CD4-positive, alpha-beta T cell treated with Interleukin-4 for 4 hours (primary cell): ENCODE measurements at regions not wholly inside any gene's neighbourhood (a gene's known extent, or its start where the extent isn't known, plus 50 kb on each side); places are given as distances from the start of the nearest gene placed in this dataset.

Experiments used
- DNase-seq: peaks from one replicate; pipeline ENCODE4 v3.0.0-alpha.2; 2020

DNA sequence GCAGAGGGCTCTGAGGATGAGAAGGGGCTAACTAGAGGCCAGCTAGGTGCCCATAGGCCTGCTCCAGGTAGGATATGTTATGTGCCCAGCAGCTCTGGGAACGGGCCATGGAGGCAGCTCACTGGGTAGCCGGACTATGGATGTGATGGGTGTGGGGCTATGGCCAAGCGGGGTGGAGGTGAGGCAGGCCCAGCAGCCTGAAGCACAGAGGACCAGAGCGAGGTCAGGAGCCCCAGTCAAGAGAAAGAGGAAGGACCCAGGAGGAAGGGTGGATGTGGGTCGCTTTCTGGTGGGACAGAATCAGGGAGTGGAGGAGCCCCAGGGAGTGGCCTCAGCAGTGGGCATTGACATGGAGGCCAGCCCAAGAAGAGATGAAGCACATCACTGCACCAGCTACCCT is 117.9 kb upstream of the MLN start:
- no peak for DNase-seq

DNA sequence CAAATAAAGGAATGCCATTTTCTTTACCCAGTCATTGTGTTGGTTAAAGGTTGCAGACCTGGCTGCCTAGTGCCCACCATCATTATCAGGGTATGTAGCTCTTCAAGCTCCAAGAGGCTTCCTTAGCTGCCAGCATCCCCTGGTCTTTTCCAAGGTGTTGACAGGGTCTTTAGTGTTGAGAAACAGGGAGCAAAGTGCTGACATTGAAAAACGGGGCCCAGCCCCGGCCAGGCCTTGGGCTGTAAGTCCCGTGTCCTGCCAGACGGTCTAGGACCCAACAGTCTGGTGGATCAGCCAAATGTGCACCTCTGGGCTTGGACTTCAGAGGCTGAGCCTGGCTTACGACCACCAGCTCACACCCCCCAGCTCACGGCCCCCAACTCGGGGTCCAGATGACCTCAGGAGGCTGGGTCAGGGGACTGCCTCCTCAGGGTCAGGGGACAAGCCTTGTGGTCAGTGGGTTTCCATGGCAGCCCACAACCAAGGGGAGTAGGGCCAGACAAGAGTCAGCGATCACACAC is 114.4 kb upstream of the MLN start:
- no peak for DNase-seq

DNA sequence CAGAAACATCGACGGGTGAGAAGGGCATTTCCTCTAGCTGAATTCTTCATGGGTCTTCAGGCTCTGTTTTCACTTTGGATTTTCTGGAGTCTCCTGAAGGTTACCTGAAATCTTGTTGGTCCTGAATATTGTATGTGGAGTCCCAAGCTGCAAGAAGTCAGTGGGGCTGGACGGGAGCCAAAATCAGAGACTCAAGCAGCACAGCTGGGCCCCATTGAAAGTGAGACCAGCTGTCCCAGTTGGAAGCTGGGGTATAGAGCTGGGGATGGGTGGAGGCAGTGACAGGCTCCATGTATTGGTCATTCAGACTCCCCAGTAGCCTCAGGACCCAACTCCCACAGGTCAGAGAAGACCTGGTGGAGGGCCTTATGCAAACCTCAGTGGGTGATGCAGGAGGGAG is 111.3 kb upstream of the MLN start:
- DNase-seq = no peak

DNA sequence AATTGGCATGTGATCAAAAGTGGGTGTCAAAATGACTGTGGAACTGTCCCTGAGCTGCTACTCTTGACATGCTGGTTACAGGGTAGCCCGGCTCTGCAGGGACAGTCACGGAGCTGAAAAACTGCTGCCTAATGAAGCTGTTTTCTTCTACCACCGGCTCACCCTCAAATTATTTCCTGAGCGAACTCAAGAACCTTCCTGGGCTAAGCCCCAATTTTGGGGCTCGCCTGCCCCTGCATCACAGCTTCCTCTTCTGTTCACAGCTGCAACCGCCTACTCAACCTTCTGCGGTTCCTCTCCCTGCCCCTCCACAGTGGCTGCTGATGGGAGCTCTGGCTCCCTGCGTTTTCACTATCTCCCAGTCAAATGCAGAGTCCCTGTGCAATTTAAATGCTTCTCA is 110.8 kb upstream of the MLN start:
- DNase-seq = peak; percentile 49

DNA sequence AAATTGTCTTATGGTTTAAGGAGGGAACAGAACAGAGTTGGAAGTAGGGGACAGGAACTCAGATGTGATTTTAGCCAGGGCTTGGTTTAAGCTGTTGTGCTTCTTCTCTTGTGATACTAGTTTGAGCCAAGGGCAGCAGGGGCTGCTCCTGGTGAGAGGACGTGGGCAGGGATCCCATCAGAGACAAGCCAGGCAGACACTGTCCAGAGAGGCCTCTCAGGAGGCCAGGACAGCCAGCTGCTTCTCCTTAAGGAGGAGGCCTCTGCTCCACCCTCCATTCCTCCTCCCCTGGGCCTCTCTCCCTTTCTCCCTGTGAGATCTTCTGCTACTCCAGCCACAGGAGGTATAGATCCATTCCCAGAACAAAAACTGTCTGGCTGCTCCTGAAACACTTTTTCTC is 108.4 kb upstream of the MLN start:
- DNase-seq = no peak

DNA sequence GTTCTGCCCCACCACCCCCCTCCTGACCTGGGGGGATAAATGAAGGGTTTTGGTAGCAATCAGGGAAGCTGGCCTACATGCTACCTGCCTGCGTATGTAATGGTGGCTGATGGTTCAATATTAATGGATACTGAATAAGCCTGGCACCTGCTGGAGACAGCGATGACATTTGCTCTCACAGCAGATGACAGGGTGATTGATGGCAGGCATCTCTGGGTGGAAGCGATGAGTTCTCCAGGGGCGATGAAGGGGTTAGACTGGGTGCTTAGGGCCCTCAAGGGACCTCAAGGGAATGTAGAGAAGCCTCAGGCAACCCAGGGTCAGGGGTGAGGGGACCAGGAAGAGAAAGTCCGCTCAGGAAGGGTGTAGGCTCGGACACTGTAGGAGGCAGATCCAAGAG is 107.7 kb upstream of the MLN start:
- DNase-seq = no peak

DNA sequence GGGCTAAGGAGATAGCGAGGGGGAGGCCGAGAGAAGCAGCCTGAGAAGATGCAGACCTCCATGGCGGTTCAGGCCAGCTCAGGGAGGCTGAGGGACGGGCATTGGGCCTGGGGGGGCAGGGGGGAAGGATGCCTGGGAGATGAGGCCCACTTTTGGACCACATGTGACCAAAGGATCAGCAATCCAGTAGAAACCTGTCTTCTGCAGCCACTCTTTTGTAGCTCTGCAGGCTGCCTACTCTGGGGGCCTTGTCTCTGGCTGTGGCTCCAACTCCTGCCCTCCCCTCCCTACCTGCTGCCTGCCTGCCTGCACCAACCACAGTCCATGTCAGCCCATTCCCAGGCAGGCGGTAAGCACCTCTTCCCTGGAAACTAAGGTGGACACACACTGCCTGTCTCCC is 106.8 kb upstream of the MLN start:
- DNase-seq = no peak

DNA sequence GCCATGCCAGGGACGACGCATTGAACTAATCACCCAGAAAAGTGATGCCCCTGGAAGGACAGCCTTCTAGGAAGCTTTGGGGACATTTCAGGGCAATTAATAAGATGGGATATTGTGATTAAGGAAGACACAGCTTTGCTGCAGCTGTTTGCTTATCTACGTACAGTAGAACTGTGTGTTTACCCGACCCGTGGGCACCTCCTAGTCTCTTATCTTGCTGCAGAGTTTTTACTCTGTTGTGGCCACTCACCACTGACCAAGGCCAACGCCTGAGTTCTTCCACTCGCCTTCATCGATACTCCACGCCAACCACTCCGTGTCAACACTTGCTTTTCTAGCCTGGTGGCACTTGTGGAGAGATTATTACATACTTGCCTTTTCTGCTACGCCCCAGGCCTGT is 105.9 kb upstream of the MLN start:
- no peak for DNase-seq

DNA sequence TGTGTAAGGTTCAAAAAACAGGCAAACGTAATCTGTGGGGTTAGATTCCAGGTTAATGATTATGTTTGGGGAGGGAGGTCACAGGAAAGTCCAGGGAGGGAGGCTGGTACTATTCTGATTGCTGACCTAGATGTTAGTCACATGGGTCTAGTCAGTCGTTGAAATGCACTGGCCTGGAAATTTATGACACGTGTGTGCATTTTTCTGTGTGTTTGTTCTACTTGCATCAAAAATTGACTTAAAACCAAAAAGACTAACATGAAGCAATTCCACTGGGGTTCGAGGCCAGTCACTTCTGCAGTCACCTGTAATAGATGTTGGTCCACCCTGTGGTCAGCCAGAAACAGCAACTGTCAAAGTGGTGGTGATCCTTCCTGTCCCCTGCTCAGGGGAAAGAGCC is 104.2 kb upstream of the MLN start:
- DNase-seq = no peak

DNA sequence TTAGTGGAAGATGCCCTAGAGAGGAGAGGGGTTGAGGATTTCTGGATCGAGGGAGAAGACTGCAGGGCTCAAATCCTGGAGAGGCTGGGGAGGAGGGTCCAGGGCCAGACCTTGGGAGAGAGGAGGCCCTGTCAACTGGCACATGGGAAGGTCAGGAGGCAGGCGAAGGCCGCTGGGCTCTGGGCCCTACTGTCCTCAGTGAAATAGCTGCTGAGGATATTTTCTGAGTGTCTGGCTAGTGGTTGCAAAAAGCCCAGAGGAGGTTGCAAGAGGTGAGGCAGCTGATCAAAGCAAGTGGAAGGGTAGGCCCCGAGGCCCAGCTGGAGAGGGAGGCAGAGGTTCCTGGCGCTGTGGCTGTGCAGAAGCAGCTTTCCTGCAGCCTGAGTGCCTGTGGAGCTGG is 103.4 kb upstream of the MLN start:
- DNase-seq = no peak

DNA sequence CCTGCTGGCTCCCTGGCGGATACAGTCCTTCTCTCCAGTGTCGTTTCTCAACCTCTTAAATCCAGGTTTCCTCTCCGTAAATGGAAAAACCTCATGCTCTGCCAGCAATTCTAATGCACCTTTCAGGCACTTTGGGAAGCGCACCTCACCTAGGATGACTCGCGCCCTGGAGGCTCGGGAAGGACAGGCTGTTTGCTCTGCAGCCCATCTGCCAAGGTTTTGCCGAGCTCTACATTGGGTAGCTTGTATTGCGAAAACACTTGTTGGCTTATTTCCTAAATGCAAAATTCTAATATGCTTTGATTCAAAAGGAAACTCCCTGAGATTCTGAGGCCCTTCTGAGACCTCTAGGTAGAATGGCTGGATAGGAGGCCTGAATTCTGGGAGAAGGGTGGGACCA is 102.6 kb upstream of the MLN start:
- no peak for DNase-seq

DNA sequence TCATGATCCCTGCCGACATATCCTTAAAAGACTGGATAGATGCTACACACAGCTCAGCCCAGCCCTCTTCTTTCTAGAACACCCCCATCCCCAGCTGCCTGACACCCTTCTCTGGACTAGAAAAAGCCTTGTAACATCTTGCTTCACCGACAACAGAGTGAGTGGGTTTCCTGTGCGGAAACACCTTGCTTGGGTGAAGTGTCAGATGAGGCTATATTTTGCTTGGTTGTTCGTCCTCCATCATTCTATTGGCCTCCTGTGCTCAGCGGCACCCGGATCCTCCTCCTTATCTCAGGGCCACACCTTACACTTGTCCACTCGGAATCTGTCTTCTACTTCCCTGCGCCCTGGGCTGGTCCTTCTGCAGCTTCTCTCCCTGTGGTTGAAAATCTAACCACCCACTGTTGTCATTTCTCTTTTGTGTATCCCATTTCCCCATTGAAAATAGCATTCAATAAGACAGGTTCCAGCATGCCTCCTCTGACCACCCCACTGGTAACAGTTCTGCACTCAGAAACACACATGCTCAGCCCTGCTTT is 101.3 kb upstream of the MLN start:
- DNase-seq = peak; percentile 74

DNA sequence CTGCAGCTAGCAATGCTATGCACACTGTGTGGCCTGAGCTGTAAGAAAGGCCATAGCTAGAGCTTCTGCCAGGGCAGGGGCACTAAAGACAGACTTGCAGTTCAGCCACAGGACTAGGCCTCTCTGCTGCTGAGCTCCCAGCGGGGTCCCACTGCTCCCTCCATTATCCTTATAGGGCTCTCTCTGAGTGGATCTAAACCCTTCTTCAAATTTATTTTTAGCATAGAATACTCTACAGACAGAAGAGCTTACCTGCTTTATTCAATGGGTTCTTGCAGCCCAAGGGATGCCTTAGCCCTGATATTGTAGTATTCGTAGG is 100.9 kb upstream of the MLN start:
- no peak for DNase-seq

DNA sequence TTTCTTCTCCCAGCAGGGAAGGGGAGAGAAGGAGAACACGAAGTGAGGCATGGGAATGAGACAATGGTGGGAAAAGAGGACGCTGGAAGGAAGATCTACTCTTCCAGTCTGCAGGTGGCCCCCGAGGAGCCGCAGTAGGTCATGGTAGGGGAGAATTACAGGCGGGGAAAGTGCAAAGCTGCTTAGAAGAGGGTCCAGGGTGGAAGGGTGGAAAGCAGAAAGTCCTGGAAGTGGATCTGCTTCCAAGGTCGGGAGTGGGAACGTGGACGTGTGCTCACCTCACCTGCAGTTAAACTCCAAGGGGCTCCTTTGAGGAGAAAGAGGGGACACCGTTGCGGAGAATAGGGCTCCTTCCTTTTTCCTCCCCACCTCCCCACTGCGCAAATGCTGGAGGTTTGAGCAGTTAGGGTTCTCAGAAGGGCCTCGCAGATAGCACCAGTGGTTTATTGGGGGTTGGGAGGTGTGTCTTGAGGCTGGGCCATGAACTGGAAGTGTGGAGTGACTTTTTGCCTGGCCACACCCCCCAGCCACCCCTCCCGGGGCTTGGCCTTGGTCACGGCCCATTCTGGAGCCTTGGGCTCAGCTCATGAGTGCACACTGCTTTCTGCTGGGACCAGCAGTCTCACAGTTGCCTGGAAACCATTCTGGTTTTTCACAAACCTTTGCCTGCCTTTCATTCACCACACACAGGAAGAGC is 100.4 kb upstream of the MLN start:
- DNase-seq = peak; percentile 86

DNA sequence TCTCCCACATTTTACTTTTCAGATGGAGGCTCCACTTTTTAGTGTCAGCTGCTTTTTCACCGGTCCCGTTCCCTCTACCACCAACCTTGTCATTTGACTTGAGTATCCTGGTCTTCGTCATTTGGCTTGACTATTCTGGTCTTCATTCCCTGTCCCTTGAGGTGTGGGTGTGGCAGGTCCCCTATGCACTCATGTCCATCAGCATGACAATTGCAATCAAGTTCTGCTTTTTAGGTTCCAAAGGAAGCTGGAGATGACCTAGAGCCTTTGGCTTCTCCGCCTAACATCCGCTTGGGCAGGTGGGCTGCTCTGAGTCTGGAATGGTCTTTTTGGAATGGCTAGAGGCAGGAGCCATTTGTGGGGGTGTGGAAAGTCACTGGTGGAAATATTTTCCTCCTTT is 99.8 kb upstream of the MLN start:
- DNase-seq = no peak

DNA sequence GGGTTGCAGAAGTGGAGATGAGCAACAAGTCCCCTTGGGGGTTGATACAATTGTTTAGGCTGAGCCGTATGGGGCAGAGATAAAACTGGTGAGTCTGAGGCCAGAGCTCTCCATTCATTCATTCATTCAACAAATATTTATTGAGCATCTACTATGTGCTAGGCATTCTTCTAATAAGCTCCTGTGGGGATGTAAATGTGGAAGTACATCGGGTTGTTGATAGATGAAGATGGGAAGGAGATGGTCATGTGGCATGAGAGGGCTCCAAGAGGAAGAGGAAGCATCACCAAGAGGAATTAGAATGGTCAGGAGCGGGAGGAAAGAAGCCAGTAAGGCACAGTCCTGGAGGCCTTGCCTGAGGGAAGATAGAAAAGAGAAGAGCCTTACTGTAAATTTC is 98.7 kb upstream of the MLN start:
- no peak for DNase-seq

DNA sequence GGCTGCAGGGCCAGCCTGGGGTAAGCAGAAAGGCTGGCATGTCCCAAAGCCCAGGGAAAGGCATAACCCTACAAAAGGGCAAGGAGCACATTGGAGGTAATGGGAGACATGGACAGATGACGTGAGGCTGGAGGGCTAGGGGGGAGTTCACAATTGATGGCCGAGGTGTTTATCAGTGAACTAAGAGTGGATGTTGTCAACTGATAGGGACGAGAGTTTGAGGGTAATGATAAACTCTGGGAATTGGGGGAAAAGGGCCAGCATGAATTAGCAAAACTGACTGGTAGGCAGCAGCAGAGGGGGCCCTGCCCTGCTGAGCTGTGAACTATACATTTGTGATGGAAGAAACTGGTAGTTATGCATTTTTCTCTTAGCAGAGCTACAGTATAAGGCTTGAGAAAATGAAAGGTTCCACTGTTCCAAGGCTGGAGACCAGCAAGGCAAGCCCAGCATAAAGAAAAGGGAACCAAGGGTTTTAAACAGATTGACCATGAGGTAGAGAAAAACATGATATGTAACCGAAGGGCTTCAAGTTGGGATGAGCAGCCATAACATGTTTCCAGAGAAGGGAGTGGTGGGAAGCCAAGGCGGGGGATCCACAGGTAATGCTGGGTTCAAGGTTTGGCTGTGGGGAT is 98.1 kb upstream of the MLN start:
- no peak for DNase-seq

DNA sequence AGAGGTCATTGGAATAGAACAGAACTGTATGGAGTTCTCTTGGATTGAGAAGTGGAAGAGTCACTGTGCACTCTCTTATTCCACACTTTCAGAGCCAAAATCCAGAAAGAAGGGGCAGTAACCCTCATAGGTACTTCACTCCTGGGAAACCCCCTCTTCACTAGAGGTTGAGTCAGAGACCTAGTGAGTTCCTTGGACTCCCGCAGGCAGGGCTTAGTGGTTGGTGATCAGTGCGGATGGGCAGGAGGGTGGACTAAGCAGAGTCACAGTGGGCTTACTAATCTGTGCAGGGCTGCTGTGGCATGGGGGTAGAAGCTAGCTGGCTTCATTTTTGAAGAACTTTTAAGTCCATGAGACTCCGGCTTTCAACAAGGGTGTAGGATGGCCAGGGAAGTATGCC is 95.0 kb upstream of the MLN start:
- no peak for DNase-seq

DNA sequence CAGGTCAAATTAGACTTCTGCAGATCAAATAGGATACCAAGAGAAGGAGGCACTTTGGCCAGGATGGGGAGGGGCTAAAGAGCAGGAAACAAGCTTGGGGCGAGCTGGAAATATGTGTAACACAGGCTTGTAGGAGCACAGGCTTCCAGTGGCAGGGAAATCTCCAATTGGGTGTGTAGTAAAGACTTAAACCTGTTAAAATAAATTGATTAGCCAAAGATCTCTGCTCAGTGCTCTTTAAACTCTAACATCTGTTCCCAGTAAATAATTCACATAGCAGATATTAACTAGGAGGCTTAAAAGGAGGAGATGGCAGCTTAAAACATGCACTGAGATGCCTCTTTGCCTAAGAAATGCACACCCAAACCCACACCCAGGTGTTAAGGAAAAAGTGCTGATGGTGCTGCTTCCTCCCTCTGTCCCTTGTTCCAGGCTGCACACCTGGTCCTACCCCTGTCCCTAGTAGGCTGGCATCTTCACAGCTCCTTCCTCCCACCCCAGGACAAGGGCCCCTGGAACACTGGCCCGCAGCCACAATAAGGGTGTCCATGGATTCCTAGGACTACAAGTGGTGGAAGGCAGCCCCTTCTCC is 93.5 kb upstream of the MLN start:
- no peak for DNase-seq

DNA sequence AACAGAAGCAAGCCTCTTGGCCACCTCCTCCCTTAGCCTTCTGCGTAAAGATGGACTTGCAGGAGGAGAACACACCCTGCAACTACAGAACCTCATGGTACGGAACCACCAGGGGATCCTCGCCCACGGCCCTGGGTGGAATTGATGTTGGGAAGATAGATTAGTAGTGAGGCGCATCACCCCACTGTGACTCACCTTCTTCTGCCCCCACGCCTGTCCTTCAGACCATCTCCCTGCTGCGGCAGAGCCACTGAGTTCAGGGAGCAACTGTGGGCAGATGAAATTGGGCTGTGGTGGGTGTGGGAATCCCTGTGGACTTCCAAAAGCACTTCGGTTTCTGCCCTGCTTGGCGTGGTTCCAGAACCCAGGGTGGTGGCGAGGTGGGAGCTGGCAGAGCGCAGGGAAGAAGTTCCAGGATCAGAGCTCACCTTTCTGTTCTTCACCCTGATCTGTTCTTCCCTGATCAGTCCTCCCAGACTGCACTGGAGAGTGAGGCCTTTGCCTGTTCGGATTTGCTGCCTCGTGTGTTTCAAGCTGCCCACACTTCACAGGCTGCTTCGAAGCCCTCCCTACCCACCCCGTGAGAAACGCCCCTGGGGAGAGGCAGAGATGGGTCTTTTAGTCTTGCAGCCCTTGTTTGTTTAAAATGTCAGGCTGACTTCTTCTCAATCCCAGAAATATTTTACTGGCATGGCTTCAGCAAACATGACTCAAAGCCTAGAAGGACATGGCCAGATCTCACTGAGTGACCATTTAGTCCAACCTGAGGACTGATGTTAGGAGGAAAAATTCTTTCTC is 92.8 kb upstream of the MLN start:
- no peak for DNase-seq

DNA sequence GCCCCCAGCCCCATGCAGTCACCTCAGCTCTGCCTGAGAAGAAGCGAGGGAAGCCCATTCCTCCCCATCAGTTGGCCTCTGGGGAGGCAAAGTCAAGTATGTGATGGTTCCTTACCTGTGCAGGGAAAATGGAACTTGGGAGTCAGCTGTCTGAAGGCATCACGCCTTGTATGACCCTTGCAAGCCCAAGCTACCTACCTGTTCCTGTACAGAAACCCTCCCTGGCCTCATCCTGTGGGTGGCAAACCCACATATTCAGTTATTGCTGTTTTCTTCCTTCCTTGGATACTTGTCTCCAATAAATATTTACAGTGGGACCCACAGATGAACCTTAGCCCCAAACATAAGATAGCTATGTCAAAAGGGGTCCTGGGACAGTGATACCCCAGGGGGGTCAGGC is 92.2 kb upstream of the MLN start:
- DNase-seq = no peak

DNA sequence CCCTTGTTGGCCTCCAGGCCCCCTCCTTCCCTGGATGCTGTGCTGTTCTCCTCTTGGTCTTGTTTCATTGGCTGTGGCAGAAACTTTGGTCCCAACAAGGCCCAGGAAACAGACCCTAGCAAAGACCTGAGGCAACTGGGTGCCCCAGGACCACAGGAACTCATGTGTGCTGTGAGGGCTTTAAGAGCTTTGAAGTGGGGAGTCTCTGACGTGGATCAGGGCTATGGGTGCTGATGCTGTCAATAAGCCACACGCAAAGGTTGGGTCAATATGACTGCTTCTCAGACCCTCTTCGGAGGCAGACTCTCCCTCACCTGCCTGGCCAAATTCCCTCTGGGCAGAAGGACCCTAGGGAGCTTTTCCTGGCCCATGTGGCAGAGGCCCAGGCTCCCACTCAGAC is 91.5 kb upstream of the MLN start:
- no peak for DNase-seq

DNA sequence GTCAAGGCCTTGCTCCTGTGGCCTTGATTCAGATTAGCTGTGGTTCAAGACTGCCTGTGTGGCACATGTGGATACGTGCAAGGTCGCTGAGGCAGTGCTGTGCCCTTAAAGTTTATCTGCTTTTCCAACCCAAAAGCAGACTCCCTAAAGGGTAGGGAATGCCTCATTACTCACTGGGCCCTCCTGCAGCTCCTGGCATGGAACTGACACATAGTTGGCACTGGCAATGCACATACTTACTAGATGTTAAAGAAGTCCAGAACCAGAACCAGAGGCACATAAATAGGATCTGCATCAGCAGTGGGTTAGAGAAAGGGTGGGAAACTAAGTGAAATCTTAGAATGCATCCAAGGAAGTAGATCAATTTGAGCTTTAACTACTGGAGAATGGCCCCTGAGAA is 90.6 kb upstream of the MLN start:
- no peak for DNase-seq
